ENCODE measurements at regions not wholly inside any gene's neighbourhood (a gene's known extent, or its start where the extent isn't known, plus 50 kb on each side); places are given as distances from the start of the nearest gene placed in this dataset.

GRCh38 chr2:113826346-113827285, 63.3 kb upstream of the ACTR3 start:
- no peak for TF ChIP-seq EZH2 (IDR thresholded peaks at IDR 0.05; ENCODE audit: low read length, unreplicated experiment)
- no peak for TF ChIP-seq CTCF (conservative IDR thresholded peaks at IDR 0.05; ENCODE audit: low read depth, low read length)

All from PC-3 (cell line).